ENCODE measurements at regions not wholly inside any gene's neighbourhood (a gene's known extent, or its start where the extent isn't known, plus 50 kb on each side); places are given as distances from the start of the nearest gene placed in this dataset.

DNA sequence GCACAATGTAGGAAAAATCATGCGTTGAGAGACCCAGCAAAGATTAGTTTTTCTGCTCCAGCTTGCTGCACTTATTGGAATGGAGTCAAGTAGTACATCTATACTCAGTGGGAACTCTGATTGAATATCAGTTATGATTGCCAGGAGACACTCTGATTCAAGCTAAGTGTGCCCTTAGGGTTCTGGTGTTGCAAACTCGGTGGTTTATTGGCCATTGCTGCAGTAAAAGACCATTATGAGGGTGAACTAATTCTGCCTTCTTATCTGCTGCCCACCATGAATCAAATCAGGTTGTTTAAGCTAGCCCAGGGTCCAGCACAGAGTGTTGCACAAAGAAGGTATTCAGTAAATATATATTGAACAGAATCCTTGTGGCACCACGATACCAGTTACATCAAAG, 74.8 kb upstream of the GLS start:
- TF ChIP-seq POLR2A (IDR thresholded peaks at IDR 0.05) (no peak), CTCF (IDR thresholded peaks at IDR 0.05) (no peak), EP300 (IDR thresholded peaks at IDR 0.05; ENCODE audit: low read depth) (no peak), POLR2AphosphoS5 (IDR thresholded peaks at IDR 0.05) (no peak)

All from transverse colon (tissue), 4 donors.